ENCODE measurements at regions not wholly inside any gene's neighbourhood (a gene's known extent, or its start where the extent isn't known, plus 50 kb on each side); places are given as distances from the start of the nearest gene placed in this dataset.
"Not testable (repeated sequence)": the region's sequence is repeated elsewhere in the genome, so short reads cannot be mapped to it uniquely, and the experiment has no call there.

GRCh38 chr13:86253497-86253896, 454.3 kb upstream of the SLITRK6 start:
- not testable (repeated sequence) for DNase-seq (ENCODE audit: low read depth in 1 of 2, low spot score in 1 of 2); H3K36me3 ChIP-seq; H3K27me3 ChIP-seq; H3K4me3 ChIP-seq; H3K4me1 ChIP-seq (ENCODE audit: low read depth); H3K27ac ChIP-seq; H3K9me3 ChIP-seq (ENCODE audit: low read depth)

GRCh38 chr13:86255820-86256219, 456.6 kb upstream of the SLITRK6 start:
- not testable (repeated sequence) for H3K9me3 ChIP-seq (ENCODE audit: low read depth); H3K27me3 ChIP-seq; H3K27ac ChIP-seq; DNase-seq (ENCODE audit: low read depth in 1 of 2, low spot score in 1 of 2); H3K36me3 ChIP-seq; H3K4me3 ChIP-seq; H3K4me1 ChIP-seq (ENCODE audit: low read depth)

DNA sequence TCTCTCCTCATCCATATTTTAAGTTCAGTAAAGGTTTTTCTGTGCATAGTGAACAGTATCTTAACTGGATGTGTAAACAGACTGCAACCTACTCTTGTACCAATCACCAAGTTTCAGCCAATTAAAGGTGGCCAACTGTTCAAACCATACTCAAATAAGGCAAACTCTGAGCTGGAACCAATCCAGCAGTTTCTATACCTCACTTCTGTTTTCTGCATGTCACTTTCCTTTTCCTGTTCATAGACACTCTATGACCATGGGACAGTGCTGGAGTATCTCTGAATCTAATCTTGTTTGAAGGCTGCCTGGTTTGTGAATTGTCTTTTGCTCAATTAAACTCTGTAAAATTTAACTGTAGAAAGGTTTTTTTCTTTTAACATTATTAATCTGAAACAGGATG, 470.3 kb upstream of the SLITRK6 start:
- Histone ChIP-seq H3K27ac (no peak overlapping the region), H3K36me3 (no peaks in the 10 kb centered on the region), H3K9me3 (ENCODE audit: low read depth) (no peaks in the 10 kb centered on the region), H3K4me3 (no peak overlapping the region), H3K4me1 (ENCODE audit: low read depth) (no peaks in the 10 kb centered on the region), H3K27me3 (no peaks in the 10 kb centered on the region)
- no peak for TF ChIP-seq CTCF (IDR thresholded peaks at IDR 0.05; ENCODE audit: low read depth, low read length)
- DNase-seq (ENCODE audit: low read depth in 1 of 2, low spot score in 1 of 2): no peak

DNA sequence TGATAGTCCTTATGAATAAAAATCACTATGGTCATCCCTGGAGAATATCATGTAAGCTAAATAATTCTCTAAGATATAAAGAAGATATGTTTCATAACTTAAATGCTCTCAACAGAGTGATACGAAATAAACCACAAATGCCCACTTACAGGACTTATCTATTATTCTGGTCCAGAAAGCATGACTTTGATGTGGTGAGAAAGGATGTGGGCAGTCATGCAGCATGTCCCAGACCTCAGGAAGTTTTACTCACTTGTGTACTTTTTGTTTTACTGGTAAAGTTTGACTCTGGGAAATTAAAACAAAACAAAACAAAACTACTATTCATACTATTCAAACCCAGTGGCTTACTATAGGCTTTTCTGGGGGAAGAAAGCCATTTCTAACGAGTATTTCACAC, 483.2 kb upstream of the SLITRK6 start:
- H3K27ac ChIP-seq: no peak overlapping the region
- H3K4me3 ChIP-seq: no peak overlapping the region
- H3K4me1 ChIP-seq (ENCODE audit: low read depth): no peaks in the 10 kb centered on the region
- no peak for DNase-seq (ENCODE audit: low read depth in 1 of 2, low spot score in 1 of 2)
- H3K9me3 ChIP-seq (ENCODE audit: low read depth): no peaks in the 10 kb centered on the region
- no peak for TF ChIP-seq CTCF (IDR thresholded peaks at IDR 0.05; ENCODE audit: low read depth, low read length)
- no peaks in the 10 kb centered on the region for H3K36me3 ChIP-seq
- H3K27me3 ChIP-seq: no peaks in the 10 kb centered on the region

DNA sequence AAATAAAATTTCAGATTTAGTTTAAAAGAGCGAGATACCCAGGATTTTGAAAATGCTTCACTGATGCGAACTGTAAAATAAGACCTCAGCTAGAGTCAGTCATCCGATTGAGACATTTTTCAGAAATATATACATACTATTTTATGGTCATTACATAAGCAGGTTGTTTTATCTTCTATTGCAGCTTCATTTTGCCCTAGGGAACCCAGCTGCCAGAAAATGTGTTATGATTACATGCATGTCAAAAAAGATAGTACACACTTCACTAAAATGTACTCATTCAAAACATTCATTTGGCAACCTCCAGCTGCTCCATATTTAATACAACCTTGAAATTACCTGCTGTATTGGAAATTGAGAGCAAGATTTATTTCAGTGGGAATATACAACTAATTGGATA, 483.8 kb upstream of the SLITRK6 start:
- H3K4me1 ChIP-seq (ENCODE audit: low read depth): no peaks in the 10 kb centered on the region
- H3K27me3 ChIP-seq: no peaks in the 10 kb centered on the region
- no peak for TF ChIP-seq CTCF (IDR thresholded peaks at IDR 0.05; ENCODE audit: low read depth, low read length)
- H3K4me3 ChIP-seq: no peak overlapping the region
- no peaks in the 10 kb centered on the region for H3K9me3 ChIP-seq (ENCODE audit: low read depth)
- no peaks in the 10 kb centered on the region for H3K36me3 ChIP-seq
- no peak for DNase-seq (ENCODE audit: low read depth in 1 of 2, low spot score in 1 of 2)
- no peak overlapping the region for H3K27ac ChIP-seq

DNA sequence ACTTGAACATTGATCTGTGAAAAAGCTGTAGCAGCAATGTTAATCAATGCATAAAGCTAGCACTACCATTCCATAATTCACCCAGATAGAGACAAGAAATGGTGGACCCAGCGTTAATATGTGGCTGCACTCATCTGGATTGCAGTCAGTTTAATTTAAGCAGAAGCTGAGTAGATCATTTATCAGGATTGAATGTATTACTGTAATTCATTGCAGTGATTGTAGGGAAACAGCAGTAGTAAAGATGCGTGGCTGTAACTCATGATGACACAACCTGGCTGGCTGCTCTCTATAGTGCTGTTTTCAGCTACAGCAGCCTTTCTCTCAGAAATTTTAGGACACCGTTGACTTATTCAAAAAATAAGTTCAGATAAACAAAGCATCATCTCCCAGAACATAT, 499.5 kb upstream of the SLITRK6 start:
- Histone ChIP-seq H3K27me3 (no peaks in the 10 kb centered on the region), H3K4me3 (no peak overlapping the region), H3K4me1 (ENCODE audit: low read depth) (no peaks in the 10 kb centered on the region), H3K27ac (no peak overlapping the region), H3K36me3 (no peaks in the 10 kb centered on the region), H3K9me3 (ENCODE audit: low read depth) (no peaks in the 10 kb centered on the region)
- no peak for TF ChIP-seq CTCF (IDR thresholded peaks at IDR 0.05; ENCODE audit: low read depth, low read length)
- no peak for DNase-seq (ENCODE audit: low read depth in 1 of 2, low spot score in 1 of 2)

DNA sequence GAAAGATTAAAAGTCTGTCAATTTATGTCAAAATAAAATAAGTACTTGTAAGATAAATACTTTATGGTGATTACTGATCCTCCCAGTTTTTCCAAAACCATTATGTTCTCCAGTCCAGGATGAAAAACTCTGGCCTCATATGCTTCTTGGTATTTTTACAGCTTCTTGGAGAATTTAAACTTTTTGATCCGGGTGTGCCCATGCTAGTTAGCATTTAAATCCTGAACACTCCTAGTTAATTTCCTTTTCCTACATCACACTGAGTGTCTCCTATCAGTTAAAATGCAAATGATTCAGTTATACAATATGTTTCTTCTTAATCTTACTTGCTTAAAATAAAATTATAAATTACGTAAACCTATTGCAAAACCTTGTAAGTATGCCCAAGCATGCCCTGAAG, 499.9 kb upstream of the SLITRK6 start:
- no peaks in the 10 kb centered on the region for H3K36me3 ChIP-seq
- no peaks in the 10 kb centered on the region for H3K9me3 ChIP-seq (ENCODE audit: low read depth)
- H3K4me3 ChIP-seq: no peak overlapping the region
- H3K4me1 ChIP-seq (ENCODE audit: low read depth): no peaks in the 10 kb centered on the region
- TF ChIP-seq CTCF (IDR thresholded peaks at IDR 0.05; ENCODE audit: low read depth, low read length): no peak
- no peaks in the 10 kb centered on the region for H3K27me3 ChIP-seq
- no peak overlapping the region for H3K27ac ChIP-seq
- no peak for DNase-seq (ENCODE audit: low read depth in 1 of 2, low spot score in 1 of 2)

Measured in cardiac muscle cell (in vitro differentiated cells and primary cell).